Liver (tissue), 7 donors: ENCODE measurements at regions not wholly inside any gene's neighbourhood (a gene's known extent, or its start where the extent isn't known, plus 50 kb on each side); places are given as distances from the start of the nearest gene placed in this dataset.

Experiments
- DNase-seq: peaks from one replicate; pipeline ENCODE4 v3.0.0-alpha.2; 2017; ENCODE audit warnings: low spot score
- H3K27ac ChIP-seq, 2 donors: one replicate each; pipeline ENCODE4 v1.7.0; 2013; ENCODE audit warnings: inconsistent platforms in 2 of 2, low read length in 2 of 2, control low read depth in 1 of 2, low read depth in 1 of 2, mild to moderate bottlenecking in 1 of 2
- H3K27me3 ChIP-seq, 4 donors: one replicate each; pipeline versions ENCODE4 v1.6.1 to v1.7.0; 2013; ENCODE audit warnings: low read length in 3 of 4, inconsistent platforms in 1 of 4, mild to moderate bottlenecking in 1 of 4, moderate library complexity in 1 of 4; ENCODE audit not compliant: control insufficient read depth in 4 of 4, insufficient read depth in 4 of 4
- H3K36me3 ChIP-seq, 4 donors: one replicate each; pipeline versions ENCODE4 v1.6.1 to v1.7.0; 2013; ENCODE audit warnings: low read length in 3 of 4, mild to moderate bottlenecking in 3 of 4, low read depth in 1 of 4, moderate library complexity in 1 of 4; ENCODE audit not compliant: control insufficient read depth in 4 of 4, insufficient read depth in 3 of 4
- H3K4me1 ChIP-seq, 4 donors: one replicate each; pipeline versions ENCODE4 v1.6.1 to v1.7.0; 2013; ENCODE audit warnings: low read length in 3 of 4, mild to moderate bottlenecking in 3 of 4, moderate library complexity in 1 of 4; ENCODE audit not compliant: control insufficient read depth in 4 of 4, insufficient read depth in 4 of 4
- H3K4me3 ChIP-seq, 3 donors: one replicate each; pipeline versions ENCODE4 v1.6.1 to v1.7.0; 2013; ENCODE audit warnings: low read length in 3 of 3, control low read depth in 1 of 3, low read depth in 1 of 3, mild to moderate bottlenecking in 1 of 3
- H3K9ac ChIP-seq, 2 donors: one replicate each; pipeline ENCODE4 v1.7.0; 2013; ENCODE audit warnings: low read length in 2 of 2, mild to moderate bottlenecking in 2 of 2, moderate library complexity in 2 of 2, control low read depth in 1 of 2, low read depth in 1 of 2
- H3K9me3 ChIP-seq, 4 donors: one replicate each; pipeline versions ENCODE4 v1.6.1 to v1.7.0; 2013; ENCODE audit warnings: low read length in 3 of 4; ENCODE audit not compliant: control insufficient read depth in 4 of 4
- EGR1 ChIP-seq, 2 donors: IDR thresholded peaks; 2 replicates each; pipeline ENCODE4 v1.6.1; 2016 to 2018; ENCODE audit warnings: antibody characterized with exemption in 2 of 2, low read depth in 2 of 2
- GABPA ChIP-seq, 2 donors: IDR thresholded peaks in 1 of 2; conservative IDR thresholded peaks in 1 of 2; 2 replicates each; pipeline ENCODE4 v1.6.1; 2016; ENCODE audit warnings: antibody characterized with exemption in 2 of 2, mild to moderate bottlenecking in 1 of 2, moderate library complexity in 1 of 2
- HNF4A ChIP-seq, 2 donors: conservative IDR thresholded peaks; 2 replicates each; pipeline ENCODE4 v1.6.1; 2016; ENCODE audit warnings: antibody characterized with exemption in 2 of 2, mild to moderate bottlenecking in 2 of 2
- JUND ChIP-seq, 2 donors: IDR thresholded peaks; 2 replicates each; pipeline ENCODE4 v1.6.1; 2016; ENCODE audit warnings: antibody characterized with exemption in 2 of 2
- NR2F2 ChIP-seq: IDR thresholded peaks from 2 replicates; pipeline ENCODE4 v1.6.1; 2016; ENCODE audit warnings: antibody characterized with exemption
- RAD21 ChIP-seq, 2 donors: IDR thresholded peaks; 2 replicates each; pipeline ENCODE4 v1.6.1; 2016; ENCODE audit warnings: antibody characterized with exemption in 2 of 2, mild to moderate bottlenecking in 2 of 2
- TAF1 ChIP-seq: conservative IDR thresholded peaks from 2 replicates; pipeline ENCODE4 v1.6.1; 2016; ENCODE audit warnings: antibody characterized with exemption, mild to moderate bottlenecking
- ZBTB33 ChIP-seq: IDR thresholded peaks from 2 replicates; pipeline ENCODE4 v1.6.1; 2016; ENCODE audit warnings: antibody characterized with exemption
- WGBS: extraction: QIAGEN DNeasy Blood & Tissue Kit; methylation state at CpG from one replicate; pipeline ENCODE4 v1.1.7; 2013; 5-methylcytosine and 5-hydroxymethylcytosine counted together
- TF ChIP-seq, protein P1 (sequence below): IDR thresholded peaks from 2 replicates; pipeline ENCODE4 v1.6.1; 2016; ENCODE audit warnings: antibody characterized with exemption
- donor health status: healthy.
- donor health status: healthy.
- donor health status: healthy.
- donor health status: healthy.

DNA sequence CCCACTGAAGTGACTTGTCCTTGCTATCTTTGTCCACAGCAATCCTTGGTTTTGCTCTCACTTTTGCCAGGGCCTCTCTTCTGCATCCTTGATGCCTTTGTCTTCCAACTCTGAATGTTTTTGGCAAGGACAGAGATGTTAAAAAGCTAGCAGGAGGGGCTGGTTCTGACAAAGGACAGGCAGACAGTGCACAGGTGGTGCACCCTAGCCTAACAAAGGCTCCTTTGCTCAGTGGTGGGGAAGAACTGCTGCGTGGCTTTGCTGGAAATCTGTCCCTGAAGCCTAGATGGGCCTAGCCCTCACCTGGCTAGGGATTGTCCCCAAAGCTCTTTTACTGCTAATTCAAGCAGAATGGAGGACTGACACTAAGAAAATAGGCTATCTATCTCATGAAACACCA, 233.5 kb downstream of the MAN2A1 start:
- DNase-seq, result no peak
- H3K27me3 ChIP-seq, result no peaks in the 10 kb centered on the region
- WGBS, result 98% methylated on average over 1 of the region's 1 CpG
- H3K9me3 ChIP-seq, result no peaks in the 10 kb centered on the region
- TF ChIP-seq EGR1 (IDR thresholded peaks at IDR 0.05; ENCODE audit: low read depth in 2 of 2), result no peak
- no peak for TF ChIP-seq JUND (IDR thresholded peaks at IDR 0.05)
- TF ChIP-seq RAD21 (IDR thresholded peaks at IDR 0.05), result no peak
- no peak for TF ChIP-seq GABPA (IDR thresholded peaks at IDR 0.05 in 1 of 2, conservative IDR thresholded peaks at IDR 0.05 in 1 of 2)
- TF ChIP-seq, protein P1, sequence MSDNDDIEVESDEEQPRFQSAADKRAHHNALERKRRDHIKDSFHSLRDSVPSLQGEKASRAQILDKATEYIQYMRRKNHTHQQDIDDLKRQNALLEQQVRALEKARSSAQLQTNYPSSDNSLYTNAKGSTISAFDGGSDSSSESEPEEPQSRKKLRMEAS, result no peak
- no peak overlapping the region for H3K9ac ChIP-seq
- H3K27ac ChIP-seq, result no peak overlapping the region
- no peak overlapping the region for H3K4me3 ChIP-seq
- peaks cover 0 to 16% (median 5%) of the 10 kb centered on the region in 4 donors for H3K4me1 ChIP-seq
- no peaks in the 10 kb centered on the region for H3K36me3 ChIP-seq

GRCh38 chr5:109924237-109925107, 234.7 kb downstream of the MAN2A1 start:
- H3K9ac ChIP-seq, result no peak overlapping the region
- DNase-seq, result no peak

GRCh38 chr5:109927639-109928038, 237.9 kb downstream of the MAN2A1 start:
- Histone ChIP-seq H3K4me3 (no peak overlapping the region), H3K27ac (no peak overlapping the region), H3K27me3 (no peaks in the 10 kb centered on the region), H3K36me3 (no peaks in the 10 kb centered on the region), H3K4me1 (peaks cover 0 to 9% (median 0%) of the 10 kb centered on the region in 4 donors), H3K9me3 (no peaks in the 10 kb centered on the region), H3K9ac (no peak overlapping the region)
- no peak for DNase-seq
- TF ChIP-seq HNF4A (conservative IDR thresholded peaks at IDR 0.05) (peak in 1 of 2 donors; percentile 10), NR2F2 (no peak), ZBTB33 (no peak), TAF1 (no peak)
- 42% methylated on average over 3 of the region's 3 CpGs for WGBS

More at GRCh38 chr5:109924237-109925107, 234.7 kb downstream of the MAN2A1 start:
- WGBS, result 95% methylated on average over 7 of the region's 7 CpGs
- no peaks in the 10 kb centered on the region for H3K9me3 ChIP-seq
- H3K4me3 ChIP-seq, result no peak overlapping the region
- H3K27ac ChIP-seq, result no peak overlapping the region
- TF ChIP-seq ZBTB33, result no peak
- no peaks in the 10 kb centered on the region for H3K36me3 ChIP-seq
- peaks cover 0 to 17% (median 5%) of the 10 kb centered on the region in 4 donors for H3K4me1 ChIP-seq
- H3K27me3 ChIP-seq, result no peaks in the 10 kb centered on the region
